ENCODE measurements at regions not wholly inside any gene's neighbourhood (a gene's known extent, or its start where the extent isn't known, plus 50 kb on each side); places are given as distances from the start of the nearest gene placed in this dataset.
A peak's percentile ranks its signal among the peaks of the same experiment; 100 is the strongest.
"Not testable (repeated sequence)": the region's sequence is repeated elsewhere in the genome, so short reads cannot be mapped to it uniquely, and the experiment has no call there.

DNA sequence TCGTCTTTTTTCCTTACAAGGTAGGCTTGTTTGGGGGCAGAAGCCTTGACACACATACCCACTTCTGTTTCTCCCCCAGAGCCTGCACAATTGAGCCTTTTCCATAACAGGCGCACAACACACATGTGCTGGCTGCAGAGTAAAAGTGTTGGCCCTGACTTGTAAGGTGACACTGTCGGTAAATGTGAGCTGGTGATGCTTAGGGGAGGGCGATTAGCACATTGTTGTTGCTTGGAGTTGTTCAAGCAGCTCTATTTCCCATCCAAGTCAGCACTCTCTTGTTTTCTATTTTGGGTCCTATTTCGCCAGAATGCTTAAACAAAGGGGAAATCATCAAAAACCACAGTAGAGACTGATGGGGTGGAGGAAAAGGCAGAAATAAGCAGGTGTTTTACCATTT lies 51.9 kb upstream of the PTPRJ start:
- Histone ChIP-seq H3K4me1 (ENCODE audit: control insufficient read depth in 2 of 2, insufficient read depth in 2 of 2, low read length in 2 of 2) (peaks cover 0 to 4% of the 10 kb centered on the region in 2 donors), H3K27ac (ENCODE audit: low read depth in 2 of 2, low read length in 2 of 2) (no peak overlapping the region)

DNA sequence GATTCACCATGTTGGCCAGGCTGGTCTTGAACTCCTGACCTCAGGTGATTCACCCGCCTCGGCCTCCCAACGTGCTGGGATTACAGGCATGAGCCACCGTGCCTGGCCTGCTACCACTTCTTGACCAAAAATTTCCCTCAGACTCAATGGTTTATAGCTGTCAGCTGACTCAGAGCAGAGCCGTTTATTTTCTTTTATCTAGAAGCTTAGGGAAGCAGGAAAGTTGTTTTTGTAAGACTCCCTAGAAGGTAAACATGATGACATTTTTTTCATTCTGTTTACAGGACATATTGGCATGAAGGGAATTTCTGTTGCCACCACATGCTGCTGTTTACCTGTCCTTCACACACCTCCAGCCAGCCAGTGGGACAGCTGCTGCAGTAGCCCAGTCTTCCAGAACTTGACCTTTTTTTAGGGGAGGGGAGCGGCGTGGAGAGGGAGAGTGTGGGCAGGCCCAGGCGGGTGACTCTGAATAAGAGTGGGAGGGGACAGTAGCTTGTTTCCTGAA lies 56.1 kb upstream of the PTPRJ start:
- Histone ChIP-seq H3K27me3 (ENCODE audit: control insufficient read depth in 2 of 2, insufficient read depth in 2 of 2, low read length in 2 of 2) (no peaks in the 10 kb centered on the region), H3K36me3 (ENCODE audit: control insufficient read depth in 2 of 2, insufficient read depth in 2 of 2, low read length in 2 of 2) (no peaks in the 10 kb centered on the region), H3K4me3 (ENCODE audit: low read length in 2 of 2) (no peak overlapping the region), H3K27ac (ENCODE audit: low read depth in 2 of 2, low read length in 2 of 2) (no peak overlapping the region), H3K9ac (ENCODE audit: low read depth in 1 of 2, low read length in 2 of 2) (no peak overlapping the region), H3K4me1 (ENCODE audit: control insufficient read depth in 2 of 2, insufficient read depth in 2 of 2, low read length in 2 of 2) (peaks cover 0 to 4% of the 10 kb centered on the region in 2 donors), H3K9me3 (ENCODE audit: control insufficient read depth in 2 of 2, low read length in 2 of 2) (no peaks in the 10 kb centered on the region)

More for the DNA sequence above, 51.9 kb upstream of the PTPRJ start:
- Histone ChIP-seq H3K27me3 (ENCODE audit: control insufficient read depth in 2 of 2, insufficient read depth in 2 of 2, low read length in 2 of 2) (no peaks in the 10 kb centered on the region), H3K4me3 (ENCODE audit: low read length in 2 of 2) (no peak overlapping the region), H3K9ac (ENCODE audit: low read depth in 1 of 2, low read length in 2 of 2) (no peak overlapping the region), H3K36me3 (ENCODE audit: control insufficient read depth in 2 of 2, insufficient read depth in 2 of 2, low read length in 2 of 2) (no peaks in the 10 kb centered on the region), H3K9me3 (ENCODE audit: control insufficient read depth in 2 of 2, low read length in 2 of 2) (no peaks in the 10 kb centered on the region)

DNA sequence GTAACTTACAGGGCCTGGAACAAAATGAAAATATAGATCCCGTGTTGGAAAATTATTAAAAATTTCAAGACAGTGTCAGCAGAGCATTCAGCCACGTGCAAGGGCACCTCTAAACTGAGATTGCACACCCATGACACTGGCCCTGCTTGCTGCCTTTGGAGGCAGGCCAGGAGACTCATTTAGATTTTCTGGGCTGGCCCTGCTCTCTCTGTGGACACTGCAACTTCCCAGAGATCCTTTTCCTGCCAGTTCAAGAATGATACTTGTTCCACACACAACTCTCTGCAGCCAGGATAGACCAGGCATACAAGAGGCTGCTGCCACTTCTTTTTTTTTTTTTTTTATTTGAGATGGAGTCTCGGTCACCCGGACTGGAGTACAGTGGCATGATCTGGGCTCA lies 56.7 kb upstream of the PTPRJ start:
- H3K27me3 ChIP-seq (ENCODE audit: control insufficient read depth in 2 of 2, insufficient read depth in 2 of 2, low read length in 2 of 2), result no peaks in the 10 kb centered on the region
- no peak overlapping the region for H3K27ac ChIP-seq (ENCODE audit: low read depth in 2 of 2, low read length in 2 of 2)
- H3K4me3 ChIP-seq (ENCODE audit: low read length in 2 of 2), result no peak overlapping the region
- H3K36me3 ChIP-seq (ENCODE audit: control insufficient read depth in 2 of 2, insufficient read depth in 2 of 2, low read length in 2 of 2), result no peaks in the 10 kb centered on the region
- peaks cover 0 to 4% of the 10 kb centered on the region in 2 donors for H3K4me1 ChIP-seq (ENCODE audit: control insufficient read depth in 2 of 2, insufficient read depth in 2 of 2, low read length in 2 of 2)
- no peaks in the 10 kb centered on the region for H3K9me3 ChIP-seq (ENCODE audit: control insufficient read depth in 2 of 2, low read length in 2 of 2)
- H3K9ac ChIP-seq (ENCODE audit: low read depth in 1 of 2, low read length in 2 of 2), result no peak overlapping the region

DNA sequence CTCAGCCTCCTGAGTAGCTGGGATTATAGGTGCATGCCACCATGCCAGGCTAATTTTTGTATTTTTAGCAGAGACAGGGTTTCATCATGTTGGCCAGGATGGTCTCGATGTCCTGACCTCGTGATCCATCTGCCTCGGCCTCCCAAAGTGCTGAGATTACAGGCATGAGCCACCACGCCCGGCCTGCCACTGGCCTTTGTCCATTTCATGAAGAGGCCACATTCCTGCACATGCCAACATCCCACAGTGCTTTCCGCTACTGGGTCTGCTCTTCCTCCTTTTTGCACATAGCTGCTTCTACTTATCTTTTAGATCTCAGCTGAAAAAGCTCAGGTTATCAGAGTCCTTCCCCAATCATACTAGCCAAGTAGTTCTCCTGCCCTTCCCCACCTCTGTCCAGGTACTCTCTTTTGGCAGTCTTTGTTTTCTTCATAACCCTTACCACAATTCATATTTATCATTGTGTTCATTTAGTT lies 59.2 kb upstream of the PTPRJ start:
- not testable (repeated sequence) for H3K9me3 ChIP-seq (ENCODE audit: control insufficient read depth in 2 of 2, low read length in 2 of 2); H3K27me3 ChIP-seq (ENCODE audit: control insufficient read depth in 2 of 2, insufficient read depth in 2 of 2, low read length in 2 of 2); H3K9ac ChIP-seq (ENCODE audit: low read depth in 1 of 2, low read length in 2 of 2); H3K36me3 ChIP-seq (ENCODE audit: control insufficient read depth in 2 of 2, insufficient read depth in 2 of 2, low read length in 2 of 2); H3K4me3 ChIP-seq (ENCODE audit: low read length in 2 of 2); H3K27ac ChIP-seq (ENCODE audit: low read depth in 2 of 2, low read length in 2 of 2)
- H3K4me1 ChIP-seq (ENCODE audit: control insufficient read depth in 2 of 2, insufficient read depth in 2 of 2, low read length in 2 of 2), result peaks cover 4 to 10% of the 10 kb centered on the region in 2 donors

DNA sequence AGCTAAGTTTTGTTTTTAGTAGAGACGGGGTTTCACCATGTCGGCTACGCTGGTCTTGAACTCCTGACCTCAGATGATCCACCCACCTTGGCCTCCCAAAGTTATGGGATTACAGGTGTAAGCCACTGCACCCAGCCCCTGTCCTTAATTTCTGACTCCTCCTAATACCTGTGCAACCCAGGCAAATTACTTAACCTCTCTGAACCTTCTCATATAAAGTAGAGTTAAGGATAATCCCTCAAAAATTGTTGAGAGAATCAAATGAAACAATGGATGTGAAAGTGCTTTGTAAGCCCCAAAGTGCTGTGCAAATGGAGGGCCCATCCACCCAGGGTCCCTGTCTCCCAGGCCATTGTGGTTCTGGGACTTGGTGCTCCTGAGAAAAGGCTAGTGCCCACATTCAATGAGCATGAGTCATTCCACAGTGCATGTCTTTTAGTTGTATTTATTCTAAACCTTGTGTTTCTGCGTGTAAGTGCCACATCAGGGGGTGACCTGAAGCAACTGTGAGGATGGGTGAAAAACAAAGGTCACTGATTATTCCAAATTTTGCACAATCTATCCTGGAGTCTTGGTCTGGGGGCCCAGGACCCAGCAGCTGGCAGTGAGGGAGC lies 61.4 kb upstream of the PTPRJ start:
- H3K27me3 ChIP-seq (ENCODE audit: control insufficient read depth in 2 of 2, insufficient read depth in 2 of 2, low read length in 2 of 2), result no peaks in the 10 kb centered on the region

DNA sequence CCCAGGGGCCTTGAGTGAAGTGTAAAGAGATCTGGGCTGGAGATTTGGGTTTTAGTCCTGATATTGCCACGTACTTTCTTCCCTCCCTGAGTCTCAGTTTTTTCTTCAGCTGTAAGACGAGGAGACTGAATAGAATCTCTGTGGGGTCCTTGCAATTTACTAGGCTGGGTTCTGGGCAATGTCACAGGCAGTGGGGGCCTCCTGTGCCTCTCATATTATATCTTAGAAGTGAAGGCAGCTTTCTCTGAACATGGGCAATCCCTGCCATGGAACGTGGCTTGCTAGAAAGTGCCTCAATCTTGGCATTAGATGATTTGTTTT lies 62.0 kb upstream of the PTPRJ start:
- Histone ChIP-seq H3K4me3 (ENCODE audit: low read length in 2 of 2) (peak overlapping the region in 1 of 2 donors; percentile 8), H3K9ac (ENCODE audit: low read depth in 1 of 2, low read length in 2 of 2) (peak overlapping the region; percentile 1 to 30), H3K27ac (ENCODE audit: low read depth in 2 of 2, low read length in 2 of 2) (peak overlapping the region; percentile 59 to 72)

More for the DNA sequence above, 61.4 kb upstream of the PTPRJ start:
- no peak overlapping the region for H3K27ac ChIP-seq (ENCODE audit: low read depth in 2 of 2, low read length in 2 of 2)
- no peaks in the 10 kb centered on the region for H3K36me3 ChIP-seq (ENCODE audit: control insufficient read depth in 2 of 2, insufficient read depth in 2 of 2, low read length in 2 of 2)
- H3K9me3 ChIP-seq (ENCODE audit: control insufficient read depth in 2 of 2, low read length in 2 of 2), result no peaks in the 10 kb centered on the region
- peaks cover 8% of the 10 kb centered on the region in 2 donors for H3K4me1 ChIP-seq (ENCODE audit: control insufficient read depth in 2 of 2, insufficient read depth in 2 of 2, low read length in 2 of 2)
- H3K9ac ChIP-seq (ENCODE audit: low read depth in 1 of 2, low read length in 2 of 2), result no peak overlapping the region
- no peak overlapping the region for H3K4me3 ChIP-seq (ENCODE audit: low read length in 2 of 2)

DNA sequence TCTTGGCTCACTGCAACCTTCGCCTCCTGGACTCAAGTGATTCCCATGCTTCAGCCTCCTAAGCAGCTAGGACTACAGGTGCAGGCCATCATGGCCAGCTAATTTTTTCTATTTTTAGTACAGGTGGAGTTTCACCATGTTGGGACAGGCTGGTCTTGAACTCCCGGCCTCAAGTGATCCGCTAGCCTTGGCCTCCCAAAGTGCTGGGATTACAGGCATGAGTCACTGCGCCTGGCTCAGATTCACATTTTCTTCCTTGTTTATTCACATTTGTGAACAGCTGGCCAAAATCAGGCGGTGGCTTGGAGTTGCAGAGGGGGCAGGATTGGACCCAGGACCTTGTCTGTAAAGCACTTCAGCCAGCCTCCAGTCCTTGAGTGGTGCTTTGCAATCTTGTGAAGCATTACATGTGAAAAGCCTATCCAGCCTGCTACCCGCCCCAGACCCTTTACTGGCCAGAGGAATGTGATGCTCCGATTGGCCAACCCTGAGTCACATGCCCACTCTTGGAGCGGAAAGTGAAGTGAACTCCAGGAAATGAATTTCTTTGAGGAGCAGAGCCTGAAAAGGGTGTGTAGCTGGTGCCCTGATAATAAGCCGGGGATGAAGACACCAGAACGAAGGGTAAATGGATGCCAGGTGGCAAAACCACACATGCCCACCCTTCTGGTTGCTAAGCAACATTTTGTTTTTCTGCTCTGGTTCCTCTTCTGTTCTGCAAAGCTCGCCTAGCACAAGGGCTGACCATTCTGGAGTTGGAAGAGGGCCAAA lies 62.6 kb upstream of the PTPRJ start:
- Histone ChIP-seq H3K9ac (ENCODE audit: low read depth in 1 of 2, low read length in 2 of 2) (peak overlapping the region; percentile 1 to 30), H3K9me3 (ENCODE audit: control insufficient read depth in 2 of 2, low read length in 2 of 2) (no peaks in the 10 kb centered on the region), H3K27ac (ENCODE audit: low read depth in 2 of 2, low read length in 2 of 2) (peak overlapping the region; percentile 59 to 72), H3K27me3 (ENCODE audit: control insufficient read depth in 2 of 2, insufficient read depth in 2 of 2, low read length in 2 of 2) (no peaks in the 10 kb centered on the region), H3K4me1 (ENCODE audit: control insufficient read depth in 2 of 2, insufficient read depth in 2 of 2, low read length in 2 of 2) (peaks cover 6 to 8% of the 10 kb centered on the region in 2 donors), H3K36me3 (ENCODE audit: control insufficient read depth in 2 of 2, insufficient read depth in 2 of 2, low read length in 2 of 2) (no peaks in the 10 kb centered on the region), H3K4me3 (ENCODE audit: low read length in 2 of 2) (peak overlapping the region; percentile 8 to 45)

More for the DNA sequence above, 62.0 kb upstream of the PTPRJ start:
- H3K36me3 ChIP-seq (ENCODE audit: control insufficient read depth in 2 of 2, insufficient read depth in 2 of 2, low read length in 2 of 2), result no peaks in the 10 kb centered on the region
- H3K9me3 ChIP-seq (ENCODE audit: control insufficient read depth in 2 of 2, low read length in 2 of 2), result no peaks in the 10 kb centered on the region
- H3K4me1 ChIP-seq (ENCODE audit: control insufficient read depth in 2 of 2, insufficient read depth in 2 of 2, low read length in 2 of 2), result peaks cover 6 to 8% of the 10 kb centered on the region in 2 donors
- H3K27me3 ChIP-seq (ENCODE audit: control insufficient read depth in 2 of 2, insufficient read depth in 2 of 2, low read length in 2 of 2), result no peaks in the 10 kb centered on the region

DNA sequence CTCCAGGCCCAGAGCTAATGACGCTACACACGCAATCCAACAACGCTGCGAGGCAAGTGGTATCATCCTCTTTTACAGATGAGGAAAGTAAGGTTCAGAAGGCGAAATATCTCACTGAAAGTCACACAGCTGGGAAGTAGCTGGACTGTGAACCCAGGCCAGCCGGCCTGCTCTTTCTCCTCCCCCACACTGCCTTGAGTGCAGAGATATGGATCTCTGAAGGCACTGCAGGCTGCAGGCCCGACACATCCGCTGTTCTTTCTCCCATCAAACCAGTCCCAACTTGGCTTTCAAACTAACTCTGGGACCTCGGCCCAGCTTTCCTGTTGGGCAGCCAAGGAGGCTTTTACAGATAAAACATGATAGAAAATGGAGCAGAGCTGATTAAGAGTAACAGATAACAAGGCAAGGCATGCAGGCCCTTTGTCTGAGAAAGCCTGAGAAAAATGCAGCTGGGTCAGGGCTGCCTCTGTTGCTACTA lies 64.0 kb upstream of the PTPRJ start:
- no peak overlapping the region for H3K9ac ChIP-seq (ENCODE audit: low read depth in 1 of 2, low read length in 2 of 2)
- no peak overlapping the region for H3K4me3 ChIP-seq (ENCODE audit: low read length in 2 of 2)
- H3K27ac ChIP-seq (ENCODE audit: low read depth in 2 of 2, low read length in 2 of 2), result peak overlapping the region in 1 of 2 donors; percentile 23
- H3K4me1 ChIP-seq (ENCODE audit: control insufficient read depth in 2 of 2, insufficient read depth in 2 of 2, low read length in 2 of 2), result peaks cover 6 to 8% of the 10 kb centered on the region in 2 donors
- H3K9me3 ChIP-seq (ENCODE audit: control insufficient read depth in 2 of 2, low read length in 2 of 2), result no peaks in the 10 kb centered on the region
- H3K27me3 ChIP-seq (ENCODE audit: control insufficient read depth in 2 of 2, insufficient read depth in 2 of 2, low read length in 2 of 2), result no peaks in the 10 kb centered on the region
- no peaks in the 10 kb centered on the region for H3K36me3 ChIP-seq (ENCODE audit: control insufficient read depth in 2 of 2, insufficient read depth in 2 of 2, low read length in 2 of 2)

DNA sequence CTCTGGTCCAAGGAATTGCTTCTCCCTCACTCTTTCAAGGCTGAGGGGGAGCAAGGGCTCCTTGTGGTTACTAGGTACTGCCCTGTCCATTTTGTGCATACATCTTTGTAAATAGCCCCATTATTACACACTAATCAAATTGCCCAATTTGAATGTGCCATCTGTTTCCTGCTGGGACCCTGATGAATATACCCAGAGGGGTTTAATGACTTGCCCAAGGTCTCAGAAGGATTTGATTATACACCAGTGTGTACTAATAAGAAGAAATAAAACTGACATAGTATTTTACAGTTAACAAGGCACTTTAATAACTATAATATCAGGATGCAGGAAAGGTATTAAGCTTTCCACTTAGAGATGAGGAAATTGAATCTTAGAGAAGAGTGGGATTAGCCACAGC lies 64.6 kb upstream of the PTPRJ start:
- H3K9ac ChIP-seq (ENCODE audit: low read depth in 1 of 2, low read length in 2 of 2), result no peak overlapping the region
- no peaks in the 10 kb centered on the region for H3K36me3 ChIP-seq (ENCODE audit: control insufficient read depth in 2 of 2, insufficient read depth in 2 of 2, low read length in 2 of 2)
- H3K27me3 ChIP-seq (ENCODE audit: control insufficient read depth in 2 of 2, insufficient read depth in 2 of 2, low read length in 2 of 2), result no peaks in the 10 kb centered on the region
- no peaks in the 10 kb centered on the region for H3K9me3 ChIP-seq (ENCODE audit: control insufficient read depth in 2 of 2, low read length in 2 of 2)
- H3K4me1 ChIP-seq (ENCODE audit: control insufficient read depth in 2 of 2, insufficient read depth in 2 of 2, low read length in 2 of 2), result peaks cover 6 to 8% of the 10 kb centered on the region in 2 donors
- peak overlapping the region in 1 of 2 donors; percentile 23 for H3K27ac ChIP-seq (ENCODE audit: low read depth in 2 of 2, low read length in 2 of 2)
- no peak overlapping the region for H3K4me3 ChIP-seq (ENCODE audit: low read length in 2 of 2)

DNA sequence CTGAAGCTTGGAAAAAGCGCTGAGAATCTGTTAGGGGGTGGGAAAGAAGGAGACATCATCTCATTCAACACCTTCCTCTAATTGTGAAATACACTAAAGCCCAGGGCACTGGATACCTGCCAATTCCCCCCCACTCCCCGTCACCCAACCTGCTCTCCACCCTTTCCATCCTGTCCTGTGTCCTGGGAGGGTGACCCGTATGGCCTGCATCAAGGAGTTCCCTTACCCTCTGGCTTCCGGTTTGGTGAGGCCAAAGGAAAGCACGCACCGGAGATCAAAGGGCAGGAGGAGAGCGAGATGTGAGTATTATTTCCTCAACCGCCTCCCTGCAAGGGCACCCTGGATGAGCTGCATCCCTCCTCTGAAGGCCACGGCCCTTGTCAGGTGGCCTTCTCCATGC lies 65.0 kb upstream of the PTPRJ start:
- Histone ChIP-seq H3K27me3 (ENCODE audit: control insufficient read depth in 2 of 2, insufficient read depth in 2 of 2, low read length in 2 of 2) (no peaks in the 10 kb centered on the region), H3K9ac (ENCODE audit: low read depth in 1 of 2, low read length in 2 of 2) (no peak overlapping the region), H3K4me1 (ENCODE audit: control insufficient read depth in 2 of 2, insufficient read depth in 2 of 2, low read length in 2 of 2) (peaks cover 6 to 8% of the 10 kb centered on the region in 2 donors), H3K27ac (ENCODE audit: low read depth in 2 of 2, low read length in 2 of 2) (no peak overlapping the region), H3K36me3 (ENCODE audit: control insufficient read depth in 2 of 2, insufficient read depth in 2 of 2, low read length in 2 of 2) (no peaks in the 10 kb centered on the region), H3K4me3 (ENCODE audit: low read length in 2 of 2) (no peak overlapping the region), H3K9me3 (ENCODE audit: control insufficient read depth in 2 of 2, low read length in 2 of 2) (no peaks in the 10 kb centered on the region)

Measured in mucosa of rectum (tissue), 2 donors.